GM04504 (cell line): ENCODE measurements at regions not wholly inside any gene's neighbourhood (a gene's known extent, or its start where the extent isn't known, plus 50 kb on each side); places are given as distances from the start of the nearest gene placed in this dataset.

Experiments used
- DNase-seq: peaks from one replicate; pipeline ENCODE4 v3.0.0-alpha.2; 2012; ENCODE audit warnings: low read depth

DNA sequence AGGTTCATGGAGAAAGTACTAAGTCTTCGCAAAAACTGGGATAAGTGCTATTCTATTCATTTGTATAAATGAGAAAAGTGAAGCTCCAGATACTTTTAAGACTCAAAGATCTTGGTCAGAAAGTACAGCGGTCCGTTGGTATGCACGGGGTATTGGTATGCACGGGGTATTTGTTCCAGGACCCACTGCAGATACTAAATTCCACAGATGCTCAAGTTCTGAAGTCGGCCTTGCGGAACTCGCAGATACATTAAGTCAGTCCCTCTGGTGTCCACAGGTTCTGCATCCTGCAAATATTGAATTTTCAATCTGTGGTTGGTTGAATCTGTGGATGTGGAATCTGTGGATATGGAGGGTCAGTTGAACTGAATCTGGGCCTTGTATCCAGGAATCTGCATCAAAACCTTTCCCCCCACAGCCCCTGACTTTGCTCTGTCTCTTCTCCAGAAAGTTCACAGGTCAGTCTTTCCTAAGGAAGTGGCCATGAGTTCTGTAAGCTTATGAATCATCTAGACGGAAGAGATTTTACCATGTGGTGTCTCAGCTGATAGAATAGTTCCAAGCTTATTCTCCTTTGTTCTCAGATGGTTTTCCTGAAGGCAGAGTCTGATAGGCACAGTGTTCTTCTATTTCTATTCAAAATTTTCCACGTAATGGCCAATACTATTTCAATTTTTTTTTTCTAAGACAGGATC is 274.7 kb downstream of the NEDD1 start:
- no peak for DNase-seq

DNA sequence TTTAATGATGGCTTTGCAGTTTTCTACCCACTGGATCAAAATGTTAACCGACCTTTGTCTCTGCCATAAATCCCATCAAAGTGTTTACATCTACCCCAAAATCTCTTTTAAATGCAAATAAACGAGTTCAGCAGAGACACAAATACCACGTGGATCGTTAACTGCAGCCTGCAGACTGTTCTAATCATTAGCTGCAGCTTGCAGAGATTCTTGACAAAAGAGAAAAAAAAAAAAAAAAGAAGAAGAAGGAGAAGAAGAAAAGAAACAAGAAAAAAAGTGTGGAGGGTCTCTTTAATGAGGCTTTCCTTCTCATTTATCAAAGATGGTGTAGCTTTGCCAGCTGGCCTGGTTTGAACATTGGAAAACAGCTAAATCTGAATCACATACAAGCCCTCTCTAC is 275.7 kb downstream of the NEDD1 start:
- no peak for DNase-seq

DNA sequence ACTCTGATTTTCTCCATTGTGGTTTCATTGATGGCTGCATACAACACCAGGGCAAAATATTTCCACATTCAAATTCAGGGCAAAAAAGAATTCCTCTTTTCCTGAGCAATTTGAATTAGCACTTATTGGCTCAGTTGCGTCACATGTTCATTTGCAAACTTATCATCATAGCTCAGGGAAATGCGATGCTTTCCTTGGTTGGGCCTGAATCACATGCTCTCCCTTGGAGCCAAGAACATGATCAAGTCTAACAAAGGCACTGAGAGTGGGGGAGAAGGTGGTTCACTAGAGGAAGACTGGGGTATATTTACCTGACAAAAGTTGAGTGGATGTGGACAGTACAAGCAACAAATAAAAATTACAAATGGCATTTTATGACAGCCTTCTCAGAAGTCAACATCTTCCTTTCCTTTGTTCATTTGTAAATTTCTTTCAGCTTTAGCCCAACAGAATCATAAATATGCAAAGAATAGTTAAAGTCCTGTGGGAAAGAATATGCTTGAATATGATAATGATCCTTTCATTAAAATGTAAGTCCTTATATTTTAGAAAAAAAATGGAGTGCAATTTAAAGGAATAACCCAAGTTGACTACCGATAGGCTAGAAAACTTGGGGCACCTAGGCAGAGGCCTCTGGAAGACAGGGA is 277.2 kb downstream of the NEDD1 start:
- no peak for DNase-seq

DNA sequence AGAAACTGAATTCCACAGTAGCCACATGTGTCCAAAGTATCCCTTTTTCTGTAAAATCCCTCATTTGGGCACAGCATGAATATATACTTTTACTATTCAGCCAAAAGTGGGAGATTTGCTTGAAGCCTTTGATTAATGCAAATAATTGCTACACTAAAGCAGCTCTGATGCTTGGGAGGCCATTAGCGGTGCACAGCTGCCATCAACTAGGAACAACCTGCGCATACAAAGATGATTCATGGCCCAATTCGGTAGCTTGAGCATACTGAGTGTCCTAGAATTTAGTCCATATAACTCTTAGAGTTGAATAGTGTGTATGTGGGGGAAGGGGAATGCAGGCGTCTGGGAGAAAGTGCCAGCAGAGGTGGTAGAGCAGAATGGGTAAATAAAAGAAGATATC is 277.0 kb upstream of the RMST start:
- no peak for DNase-seq

DNA sequence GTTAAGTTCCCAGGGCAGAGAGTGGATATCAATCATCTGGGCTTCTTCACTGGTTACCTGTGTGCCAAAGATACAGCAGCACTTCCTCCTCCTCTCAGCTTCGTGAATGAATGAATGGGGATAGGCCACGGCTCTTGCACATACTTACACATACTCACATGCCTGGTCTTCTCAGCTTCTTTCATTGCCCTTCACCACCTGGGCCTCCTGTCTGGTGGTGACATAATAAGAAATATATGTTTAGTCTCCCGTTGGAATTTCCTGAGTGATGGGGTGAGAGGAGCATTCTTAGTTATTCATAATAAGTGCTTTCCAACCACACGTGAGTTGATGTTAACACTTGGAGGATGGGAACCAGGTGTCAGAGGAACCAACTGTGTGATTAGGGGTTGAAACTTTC is 268.1 kb upstream of the RMST start:
- DNase-seq = no peak

DNA sequence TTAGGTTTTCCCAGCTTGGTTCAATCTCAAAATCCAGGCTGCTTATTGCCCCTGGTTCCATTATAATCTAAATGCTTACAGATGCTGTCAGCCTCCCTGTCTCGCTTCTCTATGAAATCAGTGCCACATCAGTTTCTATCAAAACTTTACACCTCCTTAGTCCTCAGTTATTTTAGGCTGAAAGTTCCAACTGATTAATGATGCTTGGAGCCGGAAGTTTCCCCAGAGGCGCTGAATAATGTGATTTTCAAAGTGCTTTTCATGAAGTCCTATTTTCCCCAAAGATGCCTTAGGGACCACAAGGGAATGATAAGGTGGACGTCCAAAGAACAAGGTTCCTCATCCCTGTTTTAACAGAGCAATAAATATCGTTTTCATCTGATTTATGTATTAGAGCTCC is 262.4 kb upstream of the RMST start:
- no peak for DNase-seq

DNA sequence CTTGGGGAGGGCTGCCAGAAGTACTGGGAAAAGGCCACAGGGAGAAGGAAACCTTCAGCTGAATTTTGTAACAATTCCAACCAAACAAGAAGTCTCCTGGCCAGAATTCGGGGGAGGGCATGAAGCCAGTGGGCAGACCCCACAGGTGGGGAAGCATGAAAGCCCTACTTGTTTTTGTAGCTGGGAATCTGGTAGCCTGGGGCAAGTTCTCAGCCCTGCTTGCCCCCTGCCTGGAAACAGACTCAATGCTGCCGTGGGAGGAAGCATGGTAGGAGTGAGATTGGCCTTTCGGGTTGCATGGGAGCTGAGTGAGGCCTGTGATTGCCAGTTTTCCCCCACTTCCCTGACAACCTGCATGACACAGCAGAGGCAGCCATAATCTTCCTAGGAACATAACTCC is 259.2 kb upstream of the RMST start:
- DNase-seq = no peak

DNA sequence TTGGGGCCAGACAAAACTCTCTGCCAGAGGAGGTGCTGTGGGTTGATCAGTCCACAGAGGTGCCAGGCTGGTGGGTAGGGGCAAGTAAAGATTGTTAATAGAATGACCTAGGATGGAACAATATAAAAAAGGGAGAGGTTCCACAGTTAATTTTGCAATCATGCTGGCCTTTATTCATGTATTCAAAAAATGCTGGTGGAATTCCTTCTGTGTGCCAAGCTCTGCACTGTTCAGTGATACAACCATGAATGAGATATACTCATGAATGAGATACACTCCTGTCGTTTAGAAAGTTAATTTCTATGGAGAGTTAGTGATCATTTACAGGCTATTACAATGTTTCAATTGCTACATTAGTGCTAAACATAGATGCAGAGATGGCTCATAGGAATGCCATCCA is 252.6 kb upstream of the RMST start:
- DNase-seq = no peak

DNA sequence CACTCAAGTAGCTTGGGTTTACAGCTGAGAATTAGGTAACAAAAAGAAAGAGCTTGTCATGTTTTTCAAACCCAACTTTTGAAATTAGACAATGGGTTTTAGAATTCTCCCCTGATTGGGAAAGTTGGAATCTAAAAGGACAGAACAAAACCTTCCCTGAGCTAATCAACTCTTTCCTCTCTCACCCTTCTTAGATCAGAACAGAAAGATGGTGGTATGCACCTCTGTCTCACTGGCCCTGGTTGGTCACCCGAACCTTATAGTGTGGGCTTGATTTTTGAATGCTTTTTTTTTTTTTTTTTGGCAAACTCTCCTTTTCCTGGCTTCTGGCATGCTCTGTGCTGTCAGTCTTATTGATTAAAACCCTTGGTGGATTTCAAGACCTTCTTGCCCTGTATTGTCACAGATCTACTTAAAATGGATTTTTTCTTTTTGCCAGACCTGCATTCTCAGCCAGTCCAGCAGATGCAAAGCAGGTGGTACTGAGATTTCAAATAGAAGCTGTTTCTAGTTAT is 251.1 kb upstream of the RMST start:
- DNase-seq = no peak

DNA sequence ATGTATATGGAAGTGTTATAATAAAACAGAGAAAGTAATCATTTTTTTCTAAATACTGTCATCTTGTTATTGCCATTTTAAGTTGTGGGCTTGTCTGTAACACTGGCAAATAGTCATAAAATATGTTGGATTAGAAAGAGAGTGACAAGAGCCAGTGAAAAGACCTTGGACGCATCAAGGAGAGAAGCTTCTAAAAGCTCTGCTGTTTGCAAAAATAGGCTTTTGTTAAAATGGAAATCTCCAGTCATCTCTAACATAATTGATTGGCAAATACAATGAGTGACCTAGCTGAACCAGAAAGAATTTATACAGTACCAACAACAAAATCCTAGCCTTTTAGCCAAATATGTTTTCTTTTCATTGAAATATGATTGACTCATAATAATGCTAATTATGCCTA is 245.8 kb upstream of the RMST start:
- DNase-seq = no peak

DNA sequence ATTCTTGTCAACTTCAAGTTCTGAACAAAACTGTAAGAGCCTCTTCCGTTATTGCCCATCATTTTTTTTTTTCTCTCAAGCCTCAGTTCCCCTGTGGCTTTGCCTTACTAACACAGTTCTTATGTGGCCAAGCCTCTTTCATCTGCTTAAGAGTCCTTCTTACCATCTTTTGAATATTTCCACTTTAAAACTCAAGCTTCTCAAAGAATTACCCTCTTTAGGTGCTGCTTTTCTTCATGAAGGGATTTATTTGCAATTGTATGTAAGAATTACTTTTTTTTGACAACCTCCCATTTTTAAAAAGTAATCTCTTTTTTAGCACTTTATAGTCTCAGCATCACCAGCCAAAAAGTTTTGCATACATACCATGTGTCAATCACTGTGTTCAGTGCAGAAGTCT is 240.2 kb upstream of the RMST start:
- DNase-seq = no peak

DNA sequence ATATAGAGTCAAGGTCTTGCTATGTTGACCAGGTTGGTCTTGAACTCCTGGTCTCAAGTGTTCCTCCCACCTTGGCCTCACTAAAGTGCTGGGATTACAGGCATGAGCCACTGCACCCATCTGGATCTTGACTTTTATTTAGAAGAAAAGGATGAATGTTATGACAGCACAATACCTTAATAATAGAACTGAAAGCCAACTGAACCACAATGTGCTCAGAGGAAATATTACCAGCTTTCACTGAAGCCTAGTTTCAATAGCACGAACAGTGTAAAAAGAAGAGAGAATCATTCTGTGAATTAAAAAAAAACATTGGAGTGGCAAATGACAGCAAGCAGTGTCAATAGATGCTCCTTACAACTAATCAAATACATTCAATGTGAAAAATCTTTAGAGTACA is 239.2 kb upstream of the RMST start:
- no peak for DNase-seq

DNA sequence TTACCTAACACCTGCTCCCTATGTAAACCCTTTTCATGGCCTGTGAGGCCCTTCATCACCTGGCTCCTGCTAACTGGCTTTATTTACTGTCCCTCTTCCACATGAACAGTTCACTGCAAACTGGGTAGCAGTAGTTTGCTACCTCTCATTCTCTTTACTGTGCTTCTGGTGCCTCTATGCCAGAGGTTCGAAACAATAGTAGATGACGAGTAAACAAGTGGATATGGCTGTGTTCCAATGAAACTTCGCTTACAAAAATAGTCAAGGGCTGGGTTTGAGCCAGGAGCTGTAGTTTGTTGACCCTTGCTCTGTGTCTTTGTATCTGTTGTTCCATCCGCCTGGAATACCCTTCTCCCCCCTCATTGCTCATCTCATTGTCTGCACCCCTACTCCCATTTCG is 233.6 kb upstream of the RMST start:
- no peak for DNase-seq

DNA sequence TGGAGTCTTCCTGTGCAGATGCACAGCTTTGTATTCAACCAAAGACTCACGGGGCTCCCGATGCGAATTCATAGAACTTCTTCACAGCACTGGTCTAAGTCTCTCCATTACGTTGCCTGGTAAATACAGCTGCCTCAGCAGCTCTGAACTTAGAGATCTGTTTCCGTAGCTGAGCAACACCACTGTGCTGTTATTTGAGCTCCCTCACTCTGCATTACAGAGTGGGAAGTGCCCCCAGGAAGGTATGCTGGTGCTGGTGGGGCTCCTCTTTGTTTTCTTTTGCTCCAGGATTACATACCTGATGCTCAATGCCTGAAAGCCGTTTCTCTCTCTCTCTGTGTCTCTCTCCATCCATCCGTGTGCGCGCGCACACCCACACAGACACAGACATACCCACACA is 227.5 kb upstream of the RMST start:
- no peak for DNase-seq

DNA sequence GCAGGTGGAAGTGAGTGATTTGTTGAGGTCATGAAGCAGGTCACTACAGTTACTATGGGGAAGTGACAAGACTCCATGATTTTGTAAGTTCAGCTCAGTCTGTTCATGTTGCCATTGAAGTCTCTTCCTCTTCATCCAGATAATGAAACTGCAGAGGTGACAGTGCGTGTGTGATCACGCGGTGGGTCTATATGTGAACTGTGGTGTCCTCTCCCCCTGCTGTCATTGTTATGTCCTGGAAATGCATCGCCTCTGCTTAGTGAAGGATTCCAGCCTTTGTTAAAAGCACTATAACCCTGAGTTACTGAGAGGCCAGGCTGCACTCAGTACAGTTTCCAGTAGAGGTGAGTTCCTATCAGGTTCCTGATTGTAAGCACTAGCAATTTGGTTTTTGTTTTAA is 216.2 kb upstream of the RMST start:
- DNase-seq = no peak

DNA sequence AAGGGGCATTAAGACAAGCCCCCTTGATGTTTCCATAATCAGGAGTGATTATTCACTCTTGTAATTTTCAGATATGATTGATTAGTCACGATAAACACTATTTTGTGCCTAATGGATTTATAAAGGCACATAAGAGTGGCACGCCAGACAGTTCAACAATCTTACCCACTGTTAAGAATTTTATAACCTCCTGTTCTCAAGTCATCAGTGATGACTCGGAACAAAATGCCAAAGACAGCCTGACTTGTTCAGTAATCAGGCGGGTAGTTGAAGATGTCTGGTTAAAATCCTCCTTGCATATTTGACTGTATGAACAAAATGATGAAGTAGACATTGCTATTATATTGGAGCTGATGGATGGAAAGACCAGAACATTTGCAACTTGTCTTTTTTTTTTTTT is 212.1 kb upstream of the RMST start:
- no peak for DNase-seq

DNA sequence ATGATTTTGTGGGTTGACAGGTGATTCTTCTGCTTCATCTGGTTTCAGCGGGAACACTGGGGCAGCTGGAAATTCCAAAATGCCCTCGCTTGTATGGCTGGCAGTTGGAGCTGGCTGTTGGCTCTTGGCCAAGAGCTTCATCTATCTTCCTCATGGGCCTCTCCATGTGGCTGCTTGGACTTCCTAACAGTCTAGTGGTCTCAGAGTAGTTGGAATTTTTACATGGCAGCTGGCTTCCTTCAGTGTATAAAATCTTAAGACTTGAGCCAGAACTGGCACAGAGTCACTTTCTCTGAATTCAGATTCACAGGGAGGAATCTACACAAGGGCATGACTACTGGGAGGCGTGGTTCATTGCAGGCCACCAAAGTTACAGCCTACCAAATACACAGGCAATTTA is 204.9 kb upstream of the RMST start:
- no peak for DNase-seq

DNA sequence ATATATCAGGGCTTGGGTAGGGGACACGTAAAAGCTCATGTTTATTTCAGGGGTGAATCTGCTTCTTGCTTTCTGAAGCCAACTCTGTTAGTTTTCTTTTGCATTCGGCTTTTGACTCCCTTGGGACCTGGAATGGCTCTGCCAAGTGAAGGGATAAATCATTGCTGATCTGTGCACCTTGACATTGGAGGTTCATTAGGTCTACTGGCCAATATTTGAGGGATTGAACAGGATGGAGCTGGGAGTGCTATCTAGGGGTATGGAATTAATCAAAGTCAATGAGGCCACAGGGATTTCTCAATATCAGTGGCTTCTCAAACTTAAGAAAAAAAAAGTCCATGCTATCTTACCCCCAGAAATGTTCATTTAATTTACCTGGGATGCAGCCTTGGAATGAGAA is 203.5 kb upstream of the RMST start:
- DNase-seq = no peak

DNA sequence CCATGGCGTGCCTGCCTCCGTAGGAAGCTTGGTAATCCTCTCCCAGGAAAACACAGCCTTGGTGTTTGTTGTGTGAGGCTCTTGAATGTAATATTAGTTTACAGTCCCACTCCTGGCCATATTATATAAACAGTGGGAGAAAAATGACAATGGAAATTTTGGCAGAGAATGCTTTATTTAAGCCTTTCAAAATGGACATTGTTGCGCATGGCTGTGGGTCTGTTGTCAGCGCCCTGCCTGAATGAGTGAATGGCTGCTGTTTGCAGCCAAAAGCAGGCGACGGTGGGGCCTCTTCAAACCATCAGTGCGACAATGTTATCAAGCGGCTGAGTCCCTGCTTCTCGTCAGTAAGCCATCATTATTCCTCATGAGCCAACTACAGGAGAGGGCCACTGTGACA is 201.8 kb upstream of the RMST start:
- no peak for DNase-seq

DNA sequence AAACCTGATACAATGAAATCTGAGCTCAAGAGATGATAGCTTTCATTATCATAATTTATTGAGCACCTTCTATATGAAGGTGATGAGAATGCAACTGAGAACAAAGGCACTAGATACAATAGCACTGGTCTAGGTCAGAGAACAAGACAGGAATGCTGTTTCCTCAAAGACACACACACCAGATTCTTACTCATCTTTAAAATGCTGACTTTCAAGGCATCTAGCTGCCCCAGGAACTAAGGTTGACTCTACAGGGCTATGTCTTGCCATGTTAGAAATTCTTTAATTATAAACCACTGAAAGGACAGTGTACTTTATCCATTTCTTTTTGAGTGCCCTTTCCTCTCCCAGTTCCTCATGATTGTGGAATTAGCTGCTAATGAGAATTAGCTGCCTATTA is 195.4 kb upstream of the RMST start:
- DNase-seq = no peak

DNA sequence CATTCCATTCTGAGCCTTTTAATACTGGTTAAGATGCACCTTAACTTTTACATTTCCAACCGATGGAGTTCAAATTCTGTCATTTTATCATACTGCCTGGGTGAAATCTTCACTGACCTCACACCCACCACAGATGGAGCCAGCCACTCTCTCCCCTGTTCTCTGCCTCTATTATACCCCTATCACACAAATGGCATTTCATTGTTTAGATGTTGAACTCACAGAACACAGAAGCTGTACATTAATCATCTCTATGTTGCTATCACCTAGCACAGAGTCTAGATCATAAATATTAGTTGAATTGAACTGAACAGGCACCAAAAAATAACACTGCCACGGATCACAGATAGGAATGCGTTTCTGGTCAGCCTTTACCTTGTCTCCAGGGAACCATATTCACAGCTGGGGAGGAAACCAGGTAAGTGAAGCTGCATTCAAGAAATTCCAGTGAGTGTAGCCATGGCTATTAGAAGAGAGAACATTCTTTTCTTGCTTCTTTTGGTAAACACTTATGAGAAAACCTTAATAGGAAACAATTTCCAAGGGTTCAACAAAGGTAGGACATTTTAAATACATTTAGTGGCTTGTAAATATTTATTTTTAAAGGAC is 194.9 kb upstream of the RMST start:
- DNase-seq = no peak

DNA sequence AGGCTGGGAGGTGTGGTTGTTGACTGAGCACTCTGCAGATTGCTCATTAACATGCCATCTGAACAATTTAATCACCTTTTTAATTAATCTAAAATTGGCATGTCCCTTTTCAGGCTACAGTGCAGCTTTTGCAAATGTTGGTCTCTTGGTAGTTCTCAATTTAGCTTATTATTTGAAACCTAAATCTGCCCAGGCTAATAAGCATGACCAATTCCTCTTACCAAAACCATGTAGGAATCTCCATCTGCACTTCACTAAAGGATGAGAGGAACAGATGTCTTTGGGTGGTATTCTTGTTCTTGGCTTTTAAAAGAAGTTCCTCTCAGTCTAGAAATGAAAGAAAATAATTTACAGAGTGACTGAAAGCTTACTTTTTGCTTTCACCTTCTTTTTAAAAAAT is 190.1 kb upstream of the RMST start:
- DNase-seq = no peak

DNA sequence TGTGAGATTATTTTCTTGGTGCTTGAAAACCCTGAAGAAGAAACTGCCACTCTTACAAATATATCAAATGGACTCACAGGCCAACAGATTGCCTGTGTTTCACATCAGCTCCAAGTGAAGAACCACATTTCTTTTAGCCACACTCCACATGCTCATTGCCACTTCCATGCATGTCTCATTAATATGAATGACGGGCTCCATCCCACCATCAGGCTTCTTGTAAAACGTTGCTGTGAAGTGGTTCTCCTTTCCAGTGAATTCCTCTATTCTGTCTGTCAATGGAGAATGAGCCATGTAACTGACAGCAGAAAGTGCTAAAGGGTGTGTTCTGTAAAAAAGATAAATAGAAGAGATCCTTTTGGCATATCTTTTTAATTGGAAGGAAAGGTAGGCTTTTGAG is 188.2 kb upstream of the RMST start:
- DNase-seq = no peak

DNA sequence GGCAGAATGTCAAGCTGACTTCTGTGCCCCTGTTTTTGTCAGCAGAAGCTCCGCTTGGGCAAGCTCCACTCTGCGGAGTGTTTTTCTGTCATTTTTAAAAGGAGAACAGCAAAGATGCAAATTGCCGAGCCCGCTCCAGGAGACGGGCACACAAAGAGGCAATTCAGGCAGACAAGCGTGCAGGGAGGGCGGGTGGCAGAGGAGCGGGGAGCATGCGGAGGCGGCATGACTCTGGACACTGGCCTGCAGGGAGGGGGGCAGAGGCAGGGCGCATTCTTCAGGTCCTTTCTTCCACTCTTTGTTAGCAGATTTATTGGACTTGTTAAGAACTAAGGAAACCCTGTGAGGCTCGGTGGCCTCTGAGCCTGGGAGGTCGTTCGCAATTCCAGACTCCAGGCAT is 187.3 kb upstream of the RMST start:
- no peak for DNase-seq
